ENCODE measurements at regions not wholly inside any gene's neighbourhood (a gene's known extent, or its start where the extent isn't known, plus 50 kb on each side); places are given as distances from the start of the nearest gene placed in this dataset.

DNA sequence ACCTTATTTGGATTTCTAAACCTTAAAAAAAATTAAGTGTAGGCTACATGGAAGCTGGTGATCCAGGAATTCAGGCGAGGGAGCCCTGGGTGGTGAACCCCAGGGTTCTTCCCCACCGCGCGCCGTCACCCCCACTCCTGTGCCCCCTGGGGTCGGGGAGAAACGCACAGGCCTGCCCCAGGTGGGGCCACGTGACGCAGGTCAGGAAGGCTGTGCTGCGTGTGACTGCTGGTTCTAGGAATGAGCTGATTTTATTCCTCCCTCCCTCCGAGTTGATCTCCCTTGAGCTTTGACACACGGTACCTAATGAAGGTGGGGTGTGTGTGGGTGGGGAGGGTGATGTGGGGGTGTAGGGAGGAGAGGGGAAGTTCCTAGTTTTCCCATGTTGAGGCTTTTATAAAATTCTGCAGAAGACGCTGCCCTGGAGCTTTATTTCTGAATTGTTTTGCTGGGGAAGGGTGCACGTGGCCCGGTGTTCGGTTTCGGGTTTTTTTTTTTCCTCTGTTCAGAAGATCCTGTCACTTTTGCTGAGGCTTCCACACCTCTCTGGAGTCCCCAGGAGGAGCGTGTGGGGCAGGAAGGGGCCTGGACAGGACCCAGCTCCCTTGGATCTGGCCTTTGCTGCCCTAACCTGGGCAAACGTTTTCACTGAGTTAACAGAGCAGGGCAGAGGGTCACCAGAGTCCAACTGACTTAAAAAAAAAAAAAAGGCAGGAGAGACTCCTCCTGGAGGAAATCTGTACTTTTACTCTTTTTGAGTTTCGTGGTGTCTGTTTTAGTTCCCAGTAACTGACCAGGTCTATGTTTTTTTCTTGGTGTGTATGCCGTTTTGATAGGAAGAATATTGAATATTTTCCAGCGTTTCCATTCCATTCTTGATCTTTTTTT lies 55.8 kb upstream of the GSE1 start:
- DNase-seq (ENCODE audit: low read depth): no peak

DNA sequence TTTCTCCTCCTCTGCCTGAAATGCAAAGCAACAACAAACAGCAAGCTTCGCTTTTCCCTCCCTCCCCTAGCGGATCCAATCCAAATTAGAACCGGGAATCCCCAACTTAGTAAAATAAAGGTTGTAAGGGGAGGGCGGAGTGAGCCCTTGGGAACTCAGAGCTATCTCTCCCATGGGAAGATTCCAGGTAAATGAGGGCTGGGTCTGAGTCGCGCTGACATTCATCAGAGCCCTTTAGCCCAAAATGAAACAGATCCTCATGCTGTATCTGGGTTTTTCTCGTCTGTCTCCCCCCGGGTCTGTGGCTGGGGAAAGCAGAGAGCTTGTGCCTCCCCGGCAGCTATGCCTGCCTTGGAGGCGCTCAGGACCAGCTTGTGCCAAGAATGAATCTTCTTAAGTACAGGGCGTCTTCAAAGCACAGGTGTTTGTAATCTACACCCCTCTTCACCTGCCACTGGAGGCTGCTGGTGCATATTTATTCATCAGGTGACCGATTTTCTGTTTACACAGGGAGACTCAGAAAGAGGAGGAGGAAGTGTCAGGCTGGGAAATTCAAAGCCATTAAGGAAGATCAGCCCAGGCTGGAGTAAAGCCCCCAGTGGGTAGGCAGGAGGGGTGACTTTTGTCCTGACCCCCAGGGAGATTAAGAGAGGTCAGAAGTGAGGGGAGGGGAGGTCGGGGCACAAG lies 55.0 kb upstream of the GSE1 start:
- DNase-seq (ENCODE audit: low read depth): no peak

DNA sequence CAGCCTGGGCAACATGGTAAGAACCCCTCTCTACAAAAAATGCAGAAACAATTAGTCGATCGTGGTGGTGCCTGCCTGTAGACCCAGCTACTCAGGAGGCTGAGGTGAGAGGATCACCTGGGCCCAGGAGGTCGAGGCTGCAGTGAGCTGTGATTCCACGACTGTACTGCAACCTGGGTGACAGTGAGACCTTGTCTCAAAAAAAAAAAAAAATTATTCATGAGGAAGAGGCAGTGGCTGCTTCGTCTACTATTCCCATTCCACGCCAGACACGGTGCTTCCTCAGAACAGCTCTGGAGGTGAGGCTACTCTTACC lies 52.2 kb upstream of the GSE1 start:
- DNase-seq (ENCODE audit: low read depth): no peak

DNA sequence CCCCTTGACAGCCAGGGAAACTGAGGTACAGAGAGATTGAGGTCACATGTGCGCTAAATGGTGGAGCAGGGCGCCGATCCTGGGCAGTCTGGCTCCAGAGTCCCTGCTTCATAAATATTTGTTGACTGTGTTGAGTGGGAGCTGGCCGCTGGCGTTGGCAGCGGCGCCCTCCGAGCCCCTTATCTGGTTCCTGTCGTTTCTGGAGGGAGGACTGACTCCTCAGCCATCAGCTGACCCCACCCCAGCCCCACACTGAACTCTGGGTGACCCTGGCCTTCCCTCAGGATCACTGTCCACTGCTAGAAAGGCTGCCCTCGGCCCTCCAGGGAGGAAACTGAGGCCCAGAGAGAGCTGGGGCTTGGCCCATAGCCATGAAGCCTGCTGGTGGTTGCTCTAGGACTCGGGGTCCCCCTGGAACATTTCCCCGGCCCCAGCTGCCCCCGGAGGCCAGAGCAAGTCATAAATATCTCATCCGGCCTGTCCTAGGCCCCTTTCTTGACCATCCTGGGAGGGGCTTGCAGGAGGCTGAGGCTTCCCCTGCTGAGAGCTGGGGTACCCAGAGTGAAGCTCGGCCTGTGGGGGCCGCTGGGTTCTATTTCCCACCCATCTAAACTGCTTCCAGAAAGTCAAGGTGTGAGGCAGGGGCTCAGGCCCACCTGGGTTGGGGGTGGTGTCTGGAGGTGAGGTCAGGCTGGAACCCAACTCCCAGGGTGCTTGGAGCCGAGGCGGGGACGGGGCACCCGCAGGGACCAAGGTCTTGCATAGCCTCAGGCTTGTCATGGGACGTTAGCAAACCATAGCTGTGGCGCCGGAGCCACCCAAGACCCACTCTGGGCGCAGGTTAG lies 51.7 kb upstream of the GSE1 start:
- DNase-seq (ENCODE audit: low read depth): no peak

DNA sequence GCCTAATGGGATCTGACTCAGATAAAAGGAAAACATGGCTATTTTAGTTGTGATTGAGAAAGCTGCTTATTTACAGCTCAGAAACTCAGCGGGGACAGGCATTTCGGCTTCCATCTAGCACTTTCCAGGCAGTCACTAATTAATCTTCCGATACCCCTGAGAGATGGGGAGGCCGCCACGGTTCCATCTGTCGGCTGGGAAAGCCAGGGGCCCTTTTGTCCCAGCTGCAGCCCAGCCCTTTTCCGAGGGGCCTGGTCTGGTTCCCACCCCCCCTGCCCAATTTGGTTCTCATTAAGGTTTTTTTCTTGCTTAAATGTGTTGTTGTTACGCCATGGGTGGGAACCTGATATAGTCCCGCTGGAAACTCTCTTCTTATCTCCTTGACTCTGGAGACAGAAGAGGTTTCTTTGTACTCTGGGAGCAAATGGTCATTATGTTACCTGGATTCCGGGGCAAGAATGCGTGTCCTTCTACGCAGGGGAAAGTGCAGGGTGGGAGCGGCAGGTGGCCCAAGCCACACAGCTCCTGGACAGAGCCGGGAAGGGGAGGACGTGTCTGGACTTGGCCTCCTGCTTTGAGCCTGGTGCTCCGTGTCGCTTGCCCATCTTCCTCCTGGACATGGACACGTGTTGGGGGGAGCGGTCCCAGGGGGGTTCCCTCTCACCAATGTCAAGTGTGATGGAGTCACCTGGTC lies 50.9 kb upstream of the GSE1 start:
- DNase-seq (ENCODE audit: low read depth): no peak

DNA sequence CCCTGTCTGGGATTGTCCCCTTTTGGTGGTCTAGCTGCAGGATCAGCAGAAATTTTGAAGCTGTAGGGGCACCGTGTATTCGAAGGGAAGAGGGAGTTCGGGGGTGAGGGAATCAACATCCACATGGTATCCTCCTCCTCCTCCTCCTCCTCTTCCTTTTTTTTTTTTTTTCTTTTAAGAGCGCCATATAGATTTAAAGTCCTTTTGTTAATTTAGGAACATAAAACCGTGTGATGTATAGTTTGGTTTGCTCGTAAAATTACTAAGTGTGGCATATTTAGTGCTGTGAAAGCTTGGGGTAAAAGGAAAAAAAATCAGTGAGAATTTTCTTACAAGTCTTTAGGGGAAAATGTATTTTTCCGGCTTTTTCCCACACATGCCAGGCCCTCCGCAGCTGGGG lies 50.1 kb upstream of the GSE1 start:
- DNase-seq (ENCODE audit: low read depth): no peak
